ENCODE measurements at regions not wholly inside any gene's neighbourhood (a gene's known extent, or its start where the extent isn't known, plus 50 kb on each side); places are given as distances from the start of the nearest gene placed in this dataset.

DNA sequence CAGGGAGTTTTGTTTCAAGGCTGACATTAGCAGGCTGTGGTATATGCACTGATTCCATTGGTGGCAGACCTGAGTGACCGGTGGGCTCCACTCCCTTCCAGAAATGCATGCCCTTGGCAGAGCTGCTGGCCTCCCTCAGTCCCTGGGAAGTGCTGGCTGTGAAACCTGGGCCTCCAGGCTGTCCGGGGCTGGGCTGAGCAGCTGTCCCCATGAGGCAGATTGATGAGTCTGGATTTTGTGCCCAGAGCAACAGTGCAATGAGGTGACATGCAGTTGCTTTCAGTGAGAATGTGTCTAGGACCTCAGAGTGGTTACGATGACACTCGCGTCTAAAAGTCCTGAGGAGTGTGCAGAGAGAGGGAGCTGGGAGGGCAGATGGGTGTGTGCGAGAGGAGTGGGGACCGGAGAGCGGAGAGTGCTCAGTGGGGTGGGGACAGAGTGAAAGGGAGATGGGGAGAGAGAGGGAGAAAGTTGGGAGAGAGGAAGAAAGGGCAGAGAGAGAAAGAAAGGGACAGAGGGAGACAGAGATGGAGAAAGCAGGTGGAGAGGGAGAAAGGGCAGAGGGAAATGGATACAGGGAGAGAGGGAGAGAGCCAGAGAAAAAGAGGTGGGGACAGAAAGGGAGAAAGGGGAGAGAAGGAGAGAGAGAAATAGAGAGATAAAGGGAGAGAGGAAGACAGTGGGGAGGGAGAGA lies 978.3 kb downstream of the BRD1 start (continued):
- TF ChIP-seq EZH2phosphoT487 (IDR thresholded peaks at IDR 0.05; ENCODE audit: unreplicated experiment) (no peak), EZH2 (IDR thresholded peaks at IDR 0.05; ENCODE audit: low read depth, unreplicated experiment) (no peak), NANOG (IDR thresholded peaks at IDR 0.05; ENCODE audit: borderline replicate concordance) (no peak)
- TF ChIP-seq, protein P1, sequence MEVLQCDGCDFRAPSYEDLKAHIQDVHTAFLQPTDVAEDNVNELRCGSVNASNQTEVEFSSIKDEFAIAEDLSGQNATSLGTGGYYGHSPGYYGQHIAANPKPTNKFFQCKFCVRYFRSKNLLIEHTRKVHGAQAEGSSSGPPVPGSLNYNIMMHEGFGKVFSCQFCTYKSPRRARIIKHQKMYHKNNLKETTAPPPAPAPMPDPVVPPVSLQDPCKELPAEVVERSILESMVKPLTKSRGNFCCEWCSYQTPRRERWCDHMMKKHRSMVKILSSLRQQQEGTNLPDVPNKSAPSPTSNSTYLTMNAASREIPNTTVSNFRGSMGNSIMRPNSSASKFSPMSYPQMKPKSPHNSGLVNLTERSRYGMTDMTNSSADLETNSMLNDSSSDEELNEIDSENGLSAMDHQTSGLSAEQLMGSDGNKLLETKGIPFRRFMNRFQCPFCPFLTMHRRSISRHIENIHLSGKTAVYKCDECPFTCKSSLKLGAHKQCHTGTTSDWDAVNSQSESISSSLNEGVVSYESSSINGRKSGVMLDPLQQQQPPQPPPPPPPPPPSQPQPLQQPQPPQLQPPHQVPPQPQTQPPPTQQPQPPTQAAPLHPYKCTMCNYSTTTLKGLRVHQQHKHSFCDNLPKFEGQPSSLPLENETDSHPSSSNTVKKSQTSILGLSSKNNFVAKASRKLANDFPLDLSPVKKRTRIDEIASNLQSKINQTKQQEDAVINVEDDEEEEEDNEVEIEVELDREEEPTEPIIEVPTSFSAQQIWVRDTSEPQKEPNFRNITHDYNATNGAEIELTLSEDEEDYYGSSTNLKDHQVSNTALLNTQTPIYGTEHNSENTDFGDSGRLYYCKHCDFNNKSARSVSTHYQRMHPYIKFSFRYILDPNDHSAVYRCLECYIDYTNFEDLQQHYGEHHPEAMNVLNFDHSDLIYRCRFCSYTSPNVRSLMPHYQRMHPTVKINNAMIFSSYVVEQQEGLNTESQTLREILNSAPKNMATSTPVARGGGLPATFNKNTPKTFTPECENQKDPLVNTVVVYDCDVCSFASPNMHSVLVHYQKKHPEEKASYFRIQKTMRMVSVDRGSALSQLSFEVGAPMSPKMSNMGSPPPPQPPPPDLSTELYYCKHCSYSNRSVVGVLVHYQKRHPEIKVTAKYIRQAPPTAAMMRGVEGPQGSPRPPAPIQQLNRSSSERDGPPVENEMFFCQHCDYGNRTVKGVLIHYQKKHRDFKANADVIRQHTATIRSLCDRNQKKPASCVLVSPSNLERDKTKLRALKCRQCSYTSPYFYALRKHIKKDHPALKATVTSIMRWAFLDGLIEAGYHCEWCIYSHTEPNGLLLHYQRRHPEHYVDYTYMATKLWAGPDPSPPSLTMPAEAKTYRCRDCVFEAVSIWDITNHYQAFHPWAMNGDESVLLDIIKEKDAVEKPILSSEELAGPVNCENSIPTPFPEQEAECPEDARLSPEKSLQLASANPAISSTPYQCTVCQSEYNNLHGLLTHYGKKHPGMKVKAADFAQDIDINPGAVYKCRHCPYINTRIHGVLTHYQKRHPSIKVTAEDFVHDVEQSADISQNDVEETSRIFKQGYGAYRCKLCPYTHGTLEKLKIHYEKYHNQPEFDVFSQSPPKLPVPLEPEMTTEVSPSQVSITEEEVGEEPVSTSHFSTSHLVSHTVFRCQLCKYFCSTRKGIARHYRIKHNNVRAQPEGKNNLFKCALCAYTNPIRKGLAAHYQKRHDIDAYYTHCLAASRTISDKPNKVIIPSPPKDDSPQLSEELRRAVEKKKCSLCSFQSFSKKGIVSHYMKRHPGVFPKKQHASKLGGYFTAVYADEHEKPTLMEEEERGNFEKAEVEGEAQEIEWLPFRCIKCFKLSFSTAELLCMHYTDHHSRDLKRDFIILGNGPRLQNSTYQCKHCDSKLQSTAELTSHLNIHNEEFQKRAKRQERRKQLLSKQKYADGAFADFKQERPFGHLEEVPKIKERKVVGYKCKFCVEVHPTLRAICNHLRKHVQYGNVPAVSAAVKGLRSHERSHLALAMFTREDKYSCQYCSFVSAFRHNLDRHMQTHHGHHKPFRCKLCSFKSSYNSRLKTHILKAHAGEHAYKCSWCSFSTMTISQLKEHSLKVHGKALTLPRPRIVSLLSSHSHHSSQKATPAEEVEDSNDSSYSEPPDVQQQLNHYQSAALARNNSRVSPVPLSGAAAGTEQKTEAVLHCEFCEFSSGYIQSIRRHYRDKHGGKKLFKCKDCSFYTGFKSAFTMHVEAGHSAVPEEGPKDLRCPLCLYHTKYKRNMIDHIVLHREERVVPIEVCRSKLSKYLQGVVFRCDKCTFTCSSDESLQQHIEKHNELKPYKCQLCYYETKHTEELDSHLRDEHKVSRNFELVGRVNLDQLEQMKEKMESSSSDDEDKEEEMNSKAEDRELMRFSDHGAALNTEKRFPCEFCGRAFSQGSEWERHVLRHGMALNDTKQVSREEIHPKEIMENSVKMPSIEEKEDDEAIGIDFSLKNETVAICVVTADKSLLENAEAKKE (CRISPR knock-in tag; IDR thresholded peaks at IDR 0.05) = no peak
- TF ChIP-seq, protein P2, sequence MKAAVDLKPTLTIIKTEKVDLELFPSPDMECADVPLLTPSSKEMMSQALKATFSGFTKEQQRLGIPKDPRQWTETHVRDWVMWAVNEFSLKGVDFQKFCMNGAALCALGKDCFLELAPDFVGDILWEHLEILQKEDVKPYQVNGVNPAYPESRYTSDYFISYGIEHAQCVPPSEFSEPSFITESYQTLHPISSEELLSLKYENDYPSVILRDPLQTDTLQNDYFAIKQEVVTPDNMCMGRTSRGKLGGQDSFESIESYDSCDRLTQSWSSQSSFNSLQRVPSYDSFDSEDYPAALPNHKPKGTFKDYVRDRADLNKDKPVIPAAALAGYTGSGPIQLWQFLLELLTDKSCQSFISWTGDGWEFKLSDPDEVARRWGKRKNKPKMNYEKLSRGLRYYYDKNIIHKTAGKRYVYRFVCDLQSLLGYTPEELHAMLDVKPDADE (IDR thresholded peaks at IDR 0.05) = no peak

DNA sequence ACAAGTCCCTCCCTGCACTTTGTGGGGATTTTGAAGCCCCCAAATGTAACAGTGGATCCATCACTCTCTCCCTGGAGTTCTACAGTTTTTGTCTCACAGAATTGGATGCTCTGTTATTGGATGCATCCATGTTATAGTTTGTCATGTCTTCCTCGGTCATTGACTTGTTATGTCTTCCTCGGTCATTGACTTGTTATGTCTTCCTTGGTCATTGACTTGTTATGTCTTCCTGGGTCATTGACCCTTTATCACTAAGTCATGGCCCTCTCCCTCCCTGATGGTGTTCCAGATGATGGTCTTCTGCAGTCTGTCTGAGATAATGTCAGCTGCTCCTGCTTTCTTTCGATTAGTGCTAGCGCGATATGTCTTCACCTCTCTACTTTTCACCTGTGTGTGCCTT lies 981.5 kb downstream of the BRD1 start:
- H3K27ac ChIP-seq (ENCODE audit: low read depth) = no peak overlapping the region
- no peaks in the 10 kb centered on the region for H3K4me1 ChIP-seq (ENCODE audit: insufficient read depth)
- H3K4me3 Mint-ChIP-seq = no peak overlapping the region
- DNase-seq (ENCODE audit: low spot score) (no peak), ATAC-seq (no peak)
- peaks cover 3% of the 10 kb centered on the region; the same call in 1 of the 3 replicates for H3K9me3 Mint-ChIP-seq
- H3K4me3 ChIP-seq = no peak overlapping the region
- no peaks in the 10 kb centered on the region for H3F3A ChIP-seq (replicated peaks; ENCODE audit: low read depth)
- H3K4me1 Mint-ChIP-seq = no peaks in the 10 kb centered on the region
- no peak overlapping the region for H2AFZ ChIP-seq
- H3K27ac Mint-ChIP-seq = no peak overlapping the region
- no peaks in the 10 kb centered on the region for H4K20me1 ChIP-seq (replicated peaks; ENCODE audit: insufficient read depth)
- H3K4me2 ChIP-seq = no peak overlapping the region
- no peaks in the 10 kb centered on the region for H3K9me2 ChIP-seq (ENCODE audit: insufficient read depth)
- H3K27me3 Mint-ChIP-seq (ENCODE audit: insufficient read depth, low read depth, poor library complexity) = peaks cover 13% of the 10 kb centered on the region
- no peaks in the 10 kb centered on the region for H3K79me2 ChIP-seq (replicated peaks; ENCODE audit: insufficient read depth)
- no peaks in the 10 kb centered on the region for H3K27me3 ChIP-seq (ENCODE audit: insufficient read depth)
- H3K36me3 ChIP-seq (ENCODE audit: insufficient read depth) = peaks cover 3% of the 10 kb centered on the region; the same call in 1 of the 2 replicates
- H3K36me3 Mint-ChIP-seq (ENCODE audit: low read depth) = no peaks in the 10 kb centered on the region
- TF ChIP-seq POLR2AphosphoS5 (IDR thresholded peaks at IDR 0.05; ENCODE audit: low read depth) (no peak), REST (IDR thresholded peaks at IDR 0.05; ENCODE audit: unreplicated experiment) (no peak)

Data from GM23338 (cell line).